SU-DHL-6 (cell line): ENCODE measurements at regions not wholly inside any gene's neighbourhood (a gene's known extent, or its start where the extent isn't known, plus 50 kb on each side); places are given as distances from the start of the nearest gene placed in this dataset.
"Not testable (repeated sequence)": the region's sequence is repeated elsewhere in the genome, so short reads cannot be mapped to it uniquely, and the experiment has no call there.

Experiments used
- H2AFZ ChIP-seq: fragments of 200-600 bp; sonication (generic); 2 replicates; pipeline ENCODE4 v1.6.1; 2014; ENCODE audit warnings: low read depth, mild to moderate bottlenecking, moderate library complexity, mixed read lengths, antibody characterized with exemption, low read length; ENCODE audit not compliant: severe bottlenecking
- H3F3A ChIP-seq: fragments of 200-600 bp; shearing (Covaris generic); 2 replicates; pipeline ENCODE4 v1.6.0; 2016; ENCODE audit warnings: antibody characterized with exemption, mild to moderate bottlenecking; ENCODE audit not compliant: insufficient read depth
- H3K27ac ChIP-seq: fragments of 200-600 bp; sonication (generic); 2 replicates; pipeline ENCODE4 v1.5.1; 2016; ENCODE audit warnings: low read depth, mild to moderate bottlenecking, low read length, moderate library complexity, mixed read lengths
- H3K27me3 ChIP-seq: fragments of 200-600 bp; sonication (generic), shearing (Covaris generic); 2 replicates; pipeline ENCODE4 v1.6.0; 2014; ENCODE audit warnings: mild to moderate bottlenecking, low read length
- H3K36me3 ChIP-seq: fragments of 200-600 bp; sonication (generic); 2 replicates; pipeline ENCODE4 v1.6.1; 2014; ENCODE audit warnings: mild to moderate bottlenecking, low read length, mixed read lengths
- H3K4me2 ChIP-seq: fragments of 300-600, 200-600 bp; shearing (Covaris generic), sonication (generic); 2 replicates; pipeline ENCODE4 v1.6.0; 2014; ENCODE audit warnings: low read length, low read depth, mild to moderate bottlenecking; ENCODE audit not compliant: poor library complexity, severe bottlenecking
- H3K4me3 ChIP-seq: fragments of 200-600 bp; sonication (generic); 2 replicates; pipeline ENCODE4 v1.5.1; 2014; ENCODE audit warnings: antibody characterized with exemption, low read length, mild to moderate bottlenecking, mixed read lengths; ENCODE audit not compliant: insufficient read depth, poor library complexity, severe bottlenecking
- H3K79me2 ChIP-seq: fragments of 200-600 bp; sonication (generic); 2 replicates; pipeline ENCODE4 v1.6.1; 2014; ENCODE audit warnings: mild to moderate bottlenecking, low read length, moderate library complexity; ENCODE audit not compliant: insufficient read depth
- H3K9ac ChIP-seq: fragments of 200-600 bp; sonication (generic); 2 replicates; pipeline ENCODE4 v1.7.0; 2014; ENCODE audit warnings: mild to moderate bottlenecking, low read length
- H3K9me2 ChIP-seq: fragments of 200-600 bp; sonication (generic); replicated peaks from 2 replicates; pipeline ENCODE4 v1.6.1; 2014; ENCODE audit warnings: low read length; ENCODE audit not compliant: insufficient read depth
- H3K9me3 ChIP-seq: fragments of 200-600 bp; sonication (generic); 2 replicates; pipeline ENCODE4 v1.6.1; 2014; ENCODE audit warnings: low read length, mixed read lengths; ENCODE audit not compliant: insufficient read depth
- H4K20me1 ChIP-seq: fragments of 200-600 bp; sonication (generic); 2 replicates; pipeline ENCODE4 v1.6.1; 2014; ENCODE audit warnings: low read depth, mild to moderate bottlenecking, antibody characterized with exemption, low read length, moderate library complexity, mixed read lengths
- CTCF ChIP-seq: fragments of 200-600 bp; sonication (generic); IDR thresholded peaks from one replicate; pipeline ENCODE4 v1.5.1; 2017; ENCODE audit warnings: antibody characterized with exemption, mild to moderate bottlenecking, low read length, moderate library complexity; ENCODE audit not compliant: insufficient read depth, poor library complexity, severe bottlenecking
- EZH2phosphoT487 ChIP-seq: fragments of 200-600 bp; sonication (generic), shearing (Covaris generic); conservative IDR thresholded peaks from 2 replicates; pipeline ENCODE4 v1.6.1; 2018; ENCODE audit warnings: mild to moderate bottlenecking, antibody characterized with exemption, low read length, moderate library complexity, mixed read lengths

DNA sequence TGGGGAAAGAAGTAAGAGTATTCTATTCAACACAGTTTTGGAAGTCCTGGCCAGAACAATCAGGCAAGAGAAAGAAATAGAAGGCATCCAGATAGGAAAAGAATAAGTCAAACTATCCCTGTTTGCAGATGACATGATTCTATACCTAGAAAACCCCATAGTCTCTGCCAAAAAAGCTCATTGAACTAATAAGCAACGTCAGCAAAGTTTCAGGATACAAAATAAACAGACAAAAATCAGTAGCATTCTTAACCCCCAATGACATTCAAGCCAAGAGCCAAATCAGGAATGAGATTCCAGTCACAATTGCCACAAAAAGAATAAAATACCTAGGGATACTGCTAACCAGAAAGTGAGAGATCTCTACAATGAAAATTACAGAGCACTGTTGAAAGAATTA is 99.4 kb upstream of the MITF start:
- Histone ChIP-seq H3K9me2 (no peaks in the 10 kb centered on the region), H3K9ac (no peak overlapping the region), H3K27ac (no peak overlapping the region), H3F3A (no peaks in the 10 kb centered on the region), H2AFZ (no peak overlapping the region), H3K79me2 (no peaks in the 10 kb centered on the region), H3K4me3 (no peak overlapping the region), H3K27me3 (no peaks in the 10 kb centered on the region), H3K9me3 (no peaks in the 10 kb centered on the region), H3K4me2 (no peak overlapping the region), H4K20me1 (no peaks in the 10 kb centered on the region), H3K36me3 (no peaks in the 10 kb centered on the region)
- no peak for TF ChIP-seq EZH2phosphoT487

GRCh38 chr3:69628951-69629350 is 110.3 kb upstream of the MITF start:
- no peaks in the 10 kb centered on the region for H3K9me2 ChIP-seq
- H3K4me3 ChIP-seq = no peak overlapping the region
- no peak overlapping the region for H3K27ac ChIP-seq
- no peak overlapping the region for H2AFZ ChIP-seq
- H3F3A ChIP-seq = no peaks in the 10 kb centered on the region
- no peaks in the 10 kb centered on the region for H4K20me1 ChIP-seq
- H3K9ac ChIP-seq = no peak overlapping the region
- no peaks in the 10 kb centered on the region for H3K27me3 ChIP-seq
- no peak overlapping the region for H3K4me2 ChIP-seq
- H3K36me3 ChIP-seq = no peaks in the 10 kb centered on the region
- H3K79me2 ChIP-seq = no peaks in the 10 kb centered on the region
- TF ChIP-seq EZH2phosphoT487 (no peak), CTCF (no peak)
- no peaks in the 10 kb centered on the region for H3K9me3 ChIP-seq

- no peak overlapping the region for H3K4me2 ChIP-seq
- H3K27me3 ChIP-seq = no peaks in the 10 kb centered on the region
- H2AFZ ChIP-seq = no peak overlapping the region
- no peak overlapping the region for H3K27ac ChIP-seq
- no peaks in the 10 kb centered on the region for H3K9me2 ChIP-seq
- no peak overlapping the region for H3K9ac ChIP-seq
- H3K36me3 ChIP-seq = no peaks in the 10 kb centered on the region
- no peaks in the 10 kb centered on the region for H3K79me2 ChIP-seq
- TF ChIP-seq EZH2phosphoT487 (no peak), CTCF (no peak)
- no peak overlapping the region for H3K4me3 ChIP-seq
- no peaks in the 10 kb centered on the region for H3K9me3 ChIP-seq
- H3F3A ChIP-seq = no peaks in the 10 kb centered on the region
- no peaks in the 10 kb centered on the region for H4K20me1 ChIP-seq
These were observed 126.0 kb upstream of the MITF start for GRCh38 chr3:69613286-69613685.

- no peak for TF ChIP-seq CTCF
- TF ChIP-seq EZH2phosphoT487 = no peak
- Histone ChIP-seq H3K79me2 (no peaks in the 10 kb centered on the region), H2AFZ (no peak overlapping the region), H3K9ac (no peak overlapping the region), H3K4me2 (no peak overlapping the region), H3F3A (no peaks in the 10 kb centered on the region), H3K9me2 (no peaks in the 10 kb centered on the region), H4K20me1 (no peaks in the 10 kb centered on the region), H3K9me3 (no peaks in the 10 kb centered on the region), H3K36me3 (no peaks in the 10 kb centered on the region), H3K27ac (no peak overlapping the region), H3K4me3 (no peak overlapping the region), H3K27me3 (no peaks in the 10 kb centered on the region)
These were observed 126.5 kb upstream of the MITF start for GRCh38 chr3:69612791-69613190.

- not testable (repeated sequence) for H3K4me2 ChIP-seq, H3F3A ChIP-seq, H4K20me1 ChIP-seq, H2AFZ ChIP-seq, H3K27me3 ChIP-seq, H3K9me2 ChIP-seq, H3K9me3 ChIP-seq, H3K4me3 ChIP-seq, H3K27ac ChIP-seq, H3K9ac ChIP-seq, H3K79me2 ChIP-seq, H3K36me3 ChIP-seq
These were observed 129.7 kb upstream of the MITF start for GRCh38 chr3:69609566-69609965.
